AG09309 (cell line): ENCODE measurements at regions not wholly inside any gene's neighbourhood (a gene's known extent, or its start where the extent isn't known, plus 50 kb on each side); places are given as distances from the start of the nearest gene placed in this dataset.

Source experiments
- DNase-seq: peaks from one replicate; pipeline ENCODE4 v3.0.0-alpha.2; 2010; ENCODE audit warnings: low read depth
- H3K4me3 ChIP-seq: 2 replicates; pipeline ENCODE4 v1.5.1; 2011; ENCODE audit warnings: mild to moderate bottlenecking, low read depth, low read length, moderate library complexity; ENCODE audit not compliant: control insufficient read depth
- TF ChIP-seq, protein P1 (sequence below): IDR thresholded peaks from 2 replicates; pipeline ENCODE4 v1.5.1; 2011; ENCODE audit warnings: mild to moderate bottlenecking, low read depth, low read length, inconsistent platforms; ENCODE audit not compliant: insufficient read depth, control insufficient read depth; ENCODE audit errors: missing control alignments

DNA sequence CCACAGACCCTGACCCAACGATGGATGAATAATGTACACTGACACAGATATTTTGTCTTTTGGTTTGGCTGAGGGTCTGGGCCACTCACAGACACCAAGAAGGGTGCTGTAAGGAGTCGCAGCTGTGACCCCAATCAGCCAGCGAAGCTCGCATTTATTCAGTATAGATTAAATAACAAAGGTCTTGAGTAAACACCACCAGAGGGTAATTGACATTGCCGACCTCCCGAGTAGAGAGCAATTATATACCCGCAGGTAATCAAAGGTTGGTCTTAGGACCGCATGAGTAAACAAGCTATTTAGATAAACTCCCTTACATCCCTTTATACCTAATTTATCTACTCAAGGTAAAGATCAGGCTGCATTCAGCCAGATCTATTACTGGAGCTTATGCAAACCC, 297.1 kb downstream of the ADAM29 start:
- TF ChIP-seq, protein P1, sequence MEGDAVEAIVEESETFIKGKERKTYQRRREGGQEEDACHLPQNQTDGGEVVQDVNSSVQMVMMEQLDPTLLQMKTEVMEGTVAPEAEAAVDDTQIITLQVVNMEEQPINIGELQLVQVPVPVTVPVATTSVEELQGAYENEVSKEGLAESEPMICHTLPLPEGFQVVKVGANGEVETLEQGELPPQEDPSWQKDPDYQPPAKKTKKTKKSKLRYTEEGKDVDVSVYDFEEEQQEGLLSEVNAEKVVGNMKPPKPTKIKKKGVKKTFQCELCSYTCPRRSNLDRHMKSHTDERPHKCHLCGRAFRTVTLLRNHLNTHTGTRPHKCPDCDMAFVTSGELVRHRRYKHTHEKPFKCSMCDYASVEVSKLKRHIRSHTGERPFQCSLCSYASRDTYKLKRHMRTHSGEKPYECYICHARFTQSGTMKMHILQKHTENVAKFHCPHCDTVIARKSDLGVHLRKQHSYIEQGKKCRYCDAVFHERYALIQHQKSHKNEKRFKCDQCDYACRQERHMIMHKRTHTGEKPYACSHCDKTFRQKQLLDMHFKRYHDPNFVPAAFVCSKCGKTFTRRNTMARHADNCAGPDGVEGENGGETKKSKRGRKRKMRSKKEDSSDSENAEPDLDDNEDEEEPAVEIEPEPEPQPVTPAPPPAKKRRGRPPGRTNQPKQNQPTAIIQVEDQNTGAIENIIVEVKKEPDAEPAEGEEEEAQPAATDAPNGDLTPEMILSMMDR, result no peak
- H3K4me3 ChIP-seq, result no peak overlapping the region
- DNase-seq, result no peak

DNA sequence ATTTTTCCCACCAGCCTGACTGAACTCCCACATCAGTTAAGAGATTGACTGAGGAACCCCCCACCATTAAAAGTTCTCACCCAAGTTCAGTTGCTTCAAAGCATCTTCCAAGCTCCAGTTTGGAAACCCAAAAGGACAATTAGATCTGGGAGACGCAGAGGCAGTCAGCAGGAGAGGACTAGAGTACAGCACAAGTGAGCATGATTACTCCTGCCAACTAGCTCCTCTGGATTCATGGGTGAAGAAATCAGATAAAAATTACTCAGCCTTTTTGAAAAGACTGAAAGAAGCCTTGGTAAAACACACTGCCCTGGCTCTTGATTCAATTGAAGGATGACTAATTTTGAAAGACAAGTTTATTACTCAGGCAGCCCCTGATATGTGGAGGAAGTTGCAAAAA, 297.5 kb downstream of the ADAM29 start:
- TF ChIP-seq, protein P1, result no peak
- no peak for DNase-seq
- H3K4me3 ChIP-seq, result no peak overlapping the region

DNA sequence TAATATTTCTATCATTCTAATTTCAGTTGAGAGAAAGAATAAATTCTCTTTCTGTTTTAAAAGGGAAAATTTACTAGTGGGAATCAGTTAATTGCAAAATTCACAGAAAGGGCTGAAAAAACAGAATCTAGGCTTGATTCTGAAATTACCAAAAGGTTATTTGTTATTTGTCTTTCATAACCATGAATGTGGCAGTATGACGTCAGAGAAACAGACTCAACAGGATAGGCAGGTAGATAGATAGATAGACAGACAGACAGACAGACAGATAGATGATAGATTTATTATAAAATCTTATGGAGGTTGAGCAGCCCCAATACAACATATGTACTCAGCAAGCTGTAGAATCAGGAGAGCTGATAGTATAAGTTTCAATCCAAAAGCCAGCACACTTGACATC, 311.0 kb downstream of the ADAM29 start:
- TF ChIP-seq, protein P1, result no peak
- no peak for DNase-seq
- no peak overlapping the region for H3K4me3 ChIP-seq

DNA sequence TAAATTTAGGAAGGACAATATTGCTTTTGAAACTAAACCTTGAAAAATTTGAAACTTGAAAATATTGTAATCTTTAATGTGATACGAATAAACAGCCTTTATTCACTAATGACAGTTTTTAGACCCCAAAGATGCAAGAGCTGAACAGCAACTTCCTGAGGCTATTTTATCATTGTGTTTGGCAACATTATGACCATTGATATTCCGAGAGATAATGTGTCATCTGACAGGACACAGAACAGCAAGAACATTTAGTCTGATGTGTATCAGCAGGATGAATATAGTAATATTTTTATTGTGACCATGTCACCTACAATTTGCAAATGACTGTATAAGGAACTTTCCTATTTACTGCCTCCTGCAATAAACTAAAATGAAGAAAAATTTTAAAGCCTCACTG, 316.0 kb downstream of the ADAM29 start:
- DNase-seq, result no peak
- H3K4me3 ChIP-seq, result no peak overlapping the region
- TF ChIP-seq, protein P1, result no peak

DNA sequence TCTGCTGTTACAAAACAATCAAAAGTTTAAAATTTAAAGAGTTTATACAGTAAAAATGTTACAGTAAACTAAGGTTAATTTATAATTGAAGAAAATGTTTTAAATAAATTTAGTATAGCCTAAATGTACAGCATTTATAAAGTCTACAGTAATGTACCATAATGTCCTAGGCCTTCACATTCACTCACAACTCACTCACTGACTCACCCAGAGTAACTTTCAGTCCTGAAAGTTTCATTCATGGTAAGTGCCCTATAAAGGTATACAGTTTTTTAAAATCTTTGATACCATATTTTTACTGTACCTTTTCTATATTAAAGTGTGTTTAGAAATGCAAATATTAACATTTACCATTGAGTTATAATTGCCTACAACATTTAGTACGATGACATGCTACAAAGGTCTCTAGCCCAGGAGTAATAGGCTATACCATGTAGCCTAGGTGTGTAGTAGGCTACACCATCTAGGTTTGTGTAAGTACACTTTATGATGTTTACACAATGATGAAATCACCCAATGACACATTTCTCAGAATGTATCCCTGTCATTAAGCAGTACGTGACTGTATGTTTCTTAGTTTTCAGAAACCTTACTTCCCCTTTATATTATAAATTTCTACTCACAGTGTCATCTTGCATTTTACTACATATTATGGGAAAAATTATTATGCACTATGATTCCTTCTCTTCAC, 320.8 kb downstream of the ADAM29 start:
- DNase-seq, result no peak
- TF ChIP-seq, protein P1, result no peak
- no peak overlapping the region for H3K4me3 ChIP-seq

DNA sequence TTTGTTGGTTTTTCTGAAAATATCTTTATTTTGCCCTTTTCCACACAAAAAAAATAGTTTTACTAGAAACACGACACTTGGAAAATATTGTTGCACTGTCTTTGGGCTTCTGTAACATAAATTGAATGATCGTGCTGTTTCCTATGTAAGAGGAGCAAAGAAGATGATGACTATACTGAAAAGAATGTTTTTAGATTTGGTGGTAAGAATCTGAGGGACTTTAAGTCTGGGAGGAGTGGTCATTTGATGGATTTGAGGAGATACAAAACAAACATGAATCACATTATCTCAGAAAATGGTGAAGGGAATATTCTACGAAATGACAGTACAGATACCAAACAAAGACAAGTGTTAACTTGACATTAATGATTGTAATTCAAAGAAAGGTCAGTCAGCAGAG, 328.8 kb downstream of the ADAM29 start:
- no peak overlapping the region for H3K4me3 ChIP-seq
- TF ChIP-seq, protein P1, result no peak
- DNase-seq, result no peak
